SK-N-SH (cell line): ENCODE measurements at regions not wholly inside any gene's neighbourhood (a gene's known extent, or its start where the extent isn't known, plus 50 kb on each side); places are given as distances from the start of the nearest gene placed in this dataset.

ENCODE experiments used
- CTCF ChIA-PET: fragments of 300-600, 350-600 bp; formaldehyde crosslinking; extraction: SDS; loops from one replicate; lab custom pipeline; 2021; lab: Yijun Ruan, JAX
- POLR2A ChIA-PET: fragments of 350-600 bp; sonication (Branson Sonifier 250); formaldehyde crosslinking; extraction: SDS; loops from one replicate; lab custom pipeline; 2020; ENCODE audit warnings: antibody characterized with exemption, inconsistent platforms; lab: Yijun Ruan, JAX
- DNase-seq: peaks from one replicate; pipeline ENCODE4 v3.0.0; 2012
- H2AFZ ChIP-seq: fragments of 200-600 bp; sonication (generic); 2 replicates; pipeline ENCODE4 v1.8.1; 2016; ENCODE audit warnings: antibody characterized with exemption, mild to moderate bottlenecking, low read depth
- H3F3A ChIP-seq: fragments of 200-600 bp; sonication (generic); replicated peaks from 2 replicates; pipeline ENCODE3; 2016; ENCODE audit warnings: antibody characterized with exemption, mild to moderate bottlenecking; ENCODE audit not compliant: insufficient read depth
- H3K27ac ChIP-seq, 2 experiments: fragments of 200-500 bp in 1 of 2; fragments of 200-600 bp in 1 of 2; sonication (Bioruptor generic) in 1 of 2; sonication (generic), shearing (Covaris generic) in 1 of 2; 2 replicates each; pipeline versions ENCODE4 v1.5.1 to v1.6.1; 2014 to 2016; ENCODE audit warnings: low read depth in 2 of 2, inconsistent platforms in 1 of 2, low read length in 1 of 2, mild to moderate bottlenecking in 1 of 2, mixed read lengths in 1 of 2
- H3K27me3 ChIP-seq: fragments of 200-600 bp; sonication (generic), shearing (Covaris generic); 2 replicates; pipeline ENCODE4 v1.6.1; 2016; ENCODE audit warnings: mixed run types; ENCODE audit not compliant: insufficient read depth
- H3K36me3 ChIP-seq, 2 experiments: fragments of 200-500 bp in 1 of 2; fragments of 200-600 bp in 1 of 2; sonication (Bioruptor generic) in 1 of 2; sonication (generic) in 1 of 2; replicated peaks in 1 of 2; 2 replicates each; pipeline versions ENCODE3 to v1.5.1; 2014 to 2016; ENCODE audit warnings: low read length in 1 of 2, mild to moderate bottlenecking in 1 of 2; ENCODE audit not compliant: insufficient read depth in 2 of 2, control insufficient read depth in 1 of 2
- H3K4me1 ChIP-seq, 2 experiments: fragments of 200-500 bp in 1 of 2; fragments of 200-600 bp in 1 of 2; sonication (Bioruptor generic) in 1 of 2; sonication (generic), shearing (Covaris generic) in 1 of 2; 2 replicates each; pipeline versions ENCODE4 v1.5.1 to v1.6.1; 2014 to 2016; ENCODE audit warnings: low read depth in 1 of 2, low read length in 1 of 2, mixed run types in 1 of 2; ENCODE audit not compliant: insufficient read depth in 2 of 2, control insufficient read depth in 1 of 2
- H3K4me2 ChIP-seq: fragments of 200-600 bp; sonication (generic), shearing (Covaris generic); 2 replicates; pipeline ENCODE4 v1.6.1; 2017; ENCODE audit warnings: mixed run types
- H3K4me3 ChIP-seq, 2 experiments: fragments of 200-500 bp in 1 of 2; fragments of 200-600 bp in 1 of 2; sonication (Bioruptor generic) in 1 of 2; sonication (generic), shearing (Covaris generic) in 1 of 2; 2 replicates each; pipeline versions ENCODE4 v1.5.1 to v1.8.1; 2014 to 2016; ENCODE audit warnings: low read depth in 2 of 2, inconsistent platforms in 1 of 2, low read length in 1 of 2, mild to moderate bottlenecking in 1 of 2, mixed read lengths in 1 of 2, moderate library complexity in 1 of 2
- H3K79me2 ChIP-seq: fragments of 200-600 bp; sonication (generic); 2 replicates; pipeline ENCODE4 v1.8.1; 2017; ENCODE audit warnings: mild to moderate bottlenecking; ENCODE audit not compliant: insufficient read depth
- H3K9ac ChIP-seq: fragments of 200-600 bp; sonication (generic); 2 replicates; pipeline ENCODE4 v1.6.1; 2017; ENCODE audit warnings: mixed run types
- H3K9me2 ChIP-seq: fragments of 200-600 bp; sonication (generic); 2 replicates; pipeline ENCODE4 v1.6.1; 2017; ENCODE audit warnings: mixed run types
- H3K9me3 ChIP-seq: fragments of 200-600 bp; sonication (generic); 2 replicates; pipeline ENCODE4 v1.6.1; 2017; ENCODE audit warnings: mixed run types, mild to moderate bottlenecking, moderate library complexity
- H4K20me1 ChIP-seq: fragments of 200-600 bp; sonication (generic); 2 replicates; pipeline ENCODE4 v1.6.1; 2017; ENCODE audit warnings: mild to moderate bottlenecking, mixed run types; ENCODE audit not compliant: insufficient read depth
- CHD2 ChIP-seq: fragments of 150-350 bp; IDR thresholded peaks from 2 replicates; pipeline ENCODE4 v1.6.1; 2018; ENCODE audit warnings: low read length; ENCODE audit not compliant: partially characterized antibody
- CTCF ChIP-seq: fragments of 200-600 bp; sonication (generic); IDR thresholded peaks from 2 replicates; pipeline ENCODE4 v1.6.1; 2017; ENCODE audit warnings: antibody characterized with exemption, mild to moderate bottlenecking, moderate library complexity
- EP300 ChIP-seq, 2 experiments: IDR thresholded peaks; 2 replicates each; pipeline versions ENCODE4 v1.4.0 to v1.6.1; 2012; ENCODE audit warnings: borderline replicate concordance in 1 of 2, low read depth in 1 of 2, low read length in 1 of 2
- FOXM1 ChIP-seq: IDR thresholded peaks from 2 replicates; pipeline ENCODE4 v1.4.0; 2012; ENCODE audit warnings: low read depth, mild to moderate bottlenecking
- MEF2A ChIP-seq: IDR thresholded peaks from 2 replicates; pipeline ENCODE4 v1.4.0; 2012; ENCODE audit warnings: low read depth, borderline replicate concordance
- MXI1 ChIP-seq: IDR thresholded peaks from 2 replicates; pipeline ENCODE4 v1.6.1; 2012; ENCODE audit warnings: mild to moderate bottlenecking, low read depth, low read length, improper control_type of control experiment
- RAD21 ChIP-seq: IDR thresholded peaks from 2 replicates; pipeline ENCODE4 v1.6.1; 2012; ENCODE audit warnings: mild to moderate bottlenecking, low read length
- SIN3A ChIP-seq: IDR thresholded peaks from 2 replicates; pipeline ENCODE4 v1.6.1; 2012; ENCODE audit warnings: low read depth, mild to moderate bottlenecking, low read length, moderate library complexity, borderline replicate concordance
- SMC3 ChIP-seq: IDR thresholded peaks from 2 replicates; pipeline ENCODE4 v1.6.1; 2012; ENCODE audit warnings: low read depth, low read length, improper control_type of control experiment
- WGBS: methylation state at CpG from one replicate; pipeline ENCODE4 v1.1.6; 2017; ENCODE audit warnings: low lambda C conversion rate; 5-methylcytosine and 5-hydroxymethylcytosine counted together
- TF ChIP-seq, protein P1 (sequence below): fragments of 150-350 bp; IDR thresholded peaks from 2 replicates; pipeline ENCODE4 v1.6.1; 2016; ENCODE audit warnings: mild to moderate bottlenecking, low read depth, low read length
- TF ChIP-seq, protein P2 (sequence below): IDR thresholded peaks from 2 replicates; pipeline ENCODE4 v1.4.0; 2012; ENCODE audit warnings: low read depth, borderline replicate concordance

DNA sequence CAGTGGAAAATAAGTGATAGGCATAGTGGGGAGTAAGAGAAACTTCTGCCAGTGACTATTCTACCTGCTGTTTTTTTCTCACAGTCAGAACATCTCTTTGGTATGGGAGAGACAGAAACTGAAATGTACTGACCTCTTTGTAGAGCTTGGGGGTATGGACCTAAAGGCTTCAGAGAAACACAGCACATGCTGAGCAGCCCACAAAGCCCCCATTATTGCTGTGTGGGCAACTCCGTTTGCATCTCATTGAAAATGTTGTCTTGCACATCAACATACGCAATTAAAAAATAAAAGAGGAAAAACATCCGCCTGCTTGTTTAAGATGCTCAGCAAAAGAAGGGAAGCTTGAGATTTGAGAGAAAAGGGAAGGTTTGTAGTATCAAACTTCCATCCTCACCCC is 443.4 kb upstream of the SEMA6D start:
- no peak overlapping the region for H3K27ac ChIP-seq
- H3K36me3 ChIP-seq: no peaks in the 10 kb centered on the region
- no peaks in the 10 kb centered on the region for H4K20me1 ChIP-seq
- no peaks in the 10 kb centered on the region for H3K79me2 ChIP-seq
- ChIA-PET CTCF (interaction anchor here (1.3 kb wide), 2 partner anchors 15 to 54 kb away, joined by 3 read pairs; no protein-coding TSS in a partner anchor), POLR2A (no interaction called here)
- WGBS: 39% methylated on average over 3 of the region's 3 CpGs
- no peak overlapping the region for H3K4me2 ChIP-seq
- TF ChIP-seq FOXM1: no peak
- TF ChIP-seq, protein P1, sequence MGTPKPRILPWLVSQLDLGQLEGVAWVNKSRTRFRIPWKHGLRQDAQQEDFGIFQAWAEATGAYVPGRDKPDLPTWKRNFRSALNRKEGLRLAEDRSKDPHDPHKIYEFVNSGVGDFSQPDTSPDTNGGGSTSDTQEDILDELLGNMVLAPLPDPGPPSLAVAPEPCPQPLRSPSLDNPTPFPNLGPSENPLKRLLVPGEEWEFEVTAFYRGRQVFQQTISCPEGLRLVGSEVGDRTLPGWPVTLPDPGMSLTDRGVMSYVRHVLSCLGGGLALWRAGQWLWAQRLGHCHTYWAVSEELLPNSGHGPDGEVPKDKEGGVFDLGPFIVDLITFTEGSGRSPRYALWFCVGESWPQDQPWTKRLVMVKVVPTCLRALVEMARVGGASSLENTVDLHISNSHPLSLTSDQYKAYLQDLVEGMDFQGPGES: no peak
- no peak for TF ChIP-seq MEF2A
- TF ChIP-seq, all 33 proteins: peak for 0
- Histone ChIP-seq H2AFZ (no peak overlapping the region), H3K4me1 (no peaks in the 10 kb centered on the region), H3K9ac (no peak overlapping the region), H3K27me3 (no peaks in the 10 kb centered on the region), H3F3A (no peaks in the 10 kb centered on the region), H3K9me2 (no peaks in the 10 kb centered on the region), H3K9me3 (no peaks in the 10 kb centered on the region), H3K4me3 (no peak overlapping the region)
- no peak for DNase-seq

DNA sequence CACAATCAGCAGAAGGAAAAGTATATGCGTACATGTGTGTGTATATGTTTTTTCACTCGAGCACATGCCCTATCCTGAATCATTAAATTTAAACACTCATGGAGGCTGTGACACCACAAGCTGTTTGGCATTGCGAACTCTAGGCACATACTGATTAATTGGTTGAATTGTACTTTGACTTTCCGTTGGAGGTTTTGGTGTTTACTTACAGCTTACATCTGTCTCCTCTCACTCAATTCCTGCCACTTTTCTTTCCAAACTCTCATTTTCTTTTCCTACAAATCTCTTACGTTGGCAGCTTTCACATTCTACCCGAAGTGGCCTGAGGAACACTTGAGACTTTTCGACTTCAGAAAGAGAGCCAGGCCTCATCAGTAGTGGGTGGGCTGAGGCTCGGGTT is 434.1 kb upstream of the SEMA6D start:
- H3K79me2 ChIP-seq: no peaks in the 10 kb centered on the region
- H4K20me1 ChIP-seq: no peaks in the 10 kb centered on the region
- no peak overlapping the region for H3K9ac ChIP-seq
- H3K27ac ChIP-seq: no peak overlapping the region
- no peaks in the 10 kb centered on the region for H3K4me1 ChIP-seq
- no peaks in the 10 kb centered on the region for H3K27me3 ChIP-seq
- no peak overlapping the region for H3K4me2 ChIP-seq
- no peaks in the 10 kb centered on the region for H3K36me3 ChIP-seq
- no peak overlapping the region for H2AFZ ChIP-seq
- ChIA-PET CTCF (no interaction called here), POLR2A (no interaction called here)
- no peaks in the 10 kb centered on the region for H3K9me3 ChIP-seq
- no peaks in the 10 kb centered on the region for H3K9me2 ChIP-seq
- H3F3A ChIP-seq: no peaks in the 10 kb centered on the region
- WGBS: 35% methylated on average over 8 of the region's 8 CpGs
- TF ChIP-seq RAD21: no peak
- TF ChIP-seq, protein P2, sequence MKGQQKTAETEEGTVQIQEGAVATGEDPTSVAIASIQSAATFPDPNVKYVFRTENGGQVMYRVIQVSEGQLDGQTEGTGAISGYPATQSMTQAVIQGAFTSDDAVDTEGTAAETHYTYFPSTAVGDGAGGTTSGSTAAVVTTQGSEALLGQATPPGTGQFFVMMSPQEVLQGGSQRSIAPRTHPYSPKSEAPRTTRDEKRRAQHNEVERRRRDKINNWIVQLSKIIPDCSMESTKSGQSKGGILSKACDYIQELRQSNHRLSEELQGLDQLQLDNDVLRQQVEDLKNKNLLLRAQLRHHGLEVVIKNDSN: no peak
- TF ChIP-seq MXI1: no peak
- no peak for TF ChIP-seq CHD2
- TF ChIP-seq SMC3: no peak
- TF ChIP-seq, protein P1: no peak
- TF ChIP-seq EP300 (IDR thresholded peaks at IDR 0.05; ENCODE audit: borderline replicate concordance in 1 of 2, low read depth in 1 of 2, low read length in 1 of 2): no peak
- no peak for TF ChIP-seq SIN3A
- no peak for TF ChIP-seq CTCF
- DNase-seq: no peak
- H3K4me3 ChIP-seq: no peak overlapping the region
